Tongue (tissue), 2 donors: ENCODE measurements at regions not wholly inside any gene's neighbourhood (a gene's known extent, or its start where the extent isn't known, plus 50 kb on each side); places are given as distances from the start of the nearest gene placed in this dataset. TPM values are rescaled to one million over a fixed set of nuclear protein-coding genes. Genes with fewer than 3 reads are reported as not detected.

Experiments
- DNase-seq: peaks from one replicate; pipeline ENCODE4 v3.0.0-alpha.2; 2015
- small RNA-seq: library from RNA; depleted of rRNA; stranded (forward); fragments of <200 nt; gene quantifications from one replicate; pipeline ENCODE3, GENCODE V24; 2014; ENCODE audit warnings: low replicate concordance

DNA sequence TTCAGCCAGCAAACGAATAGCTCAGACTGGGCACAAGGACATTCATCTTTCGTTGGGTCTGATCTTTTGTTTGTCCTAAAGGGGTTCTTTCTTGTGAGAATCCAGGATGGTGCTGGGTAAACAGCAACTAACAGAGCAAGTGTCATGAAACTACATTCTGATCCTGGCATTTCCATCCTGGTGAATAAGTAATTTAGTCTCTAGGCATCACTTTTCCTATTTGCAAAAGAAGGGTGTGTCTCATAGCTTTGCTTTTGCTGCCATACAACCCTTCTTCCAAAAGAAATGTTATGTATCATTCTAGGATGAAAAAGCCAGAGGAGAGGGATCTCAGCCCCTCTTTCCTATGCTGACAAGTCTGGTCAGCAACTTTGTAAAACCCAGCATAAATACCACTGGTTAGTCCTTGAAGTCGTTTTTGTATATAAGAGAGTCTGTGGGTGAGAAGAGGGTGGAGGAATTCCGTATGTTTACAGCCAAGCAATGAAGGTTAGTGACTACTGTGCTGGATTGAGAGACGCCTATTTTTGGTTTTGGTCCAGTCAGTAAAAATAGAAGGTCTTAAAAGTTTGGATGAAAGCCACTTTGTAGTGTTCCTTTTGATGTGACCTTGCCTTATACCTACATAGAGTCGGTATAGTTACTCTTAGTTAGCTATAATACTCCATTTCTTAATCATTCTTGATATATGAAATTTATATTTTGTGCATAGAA, 88.4 kb upstream of the SLC25A13 start:
- DNase-seq = no peak

DNA sequence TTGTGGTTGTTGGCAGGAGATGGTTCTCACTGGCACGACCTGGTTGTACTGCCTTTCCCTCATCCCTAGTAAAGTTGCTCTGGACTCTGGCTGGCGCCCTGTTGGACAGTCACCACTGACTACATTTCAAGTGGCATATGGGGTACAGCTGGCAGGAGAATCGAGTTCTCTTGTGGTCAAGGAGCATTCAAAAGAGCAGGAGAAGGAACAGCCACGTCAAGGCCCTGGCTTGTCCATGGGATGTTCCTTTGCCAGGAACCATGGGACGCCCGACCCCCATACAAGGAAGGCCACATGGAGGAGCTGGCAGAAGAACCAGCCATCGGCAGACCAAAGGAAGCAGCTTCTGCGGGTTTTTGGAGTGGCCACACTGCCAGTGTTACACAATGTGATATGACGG, 87.0 kb upstream of the SLC25A13 start:
- DNase-seq = no peak

DNA sequence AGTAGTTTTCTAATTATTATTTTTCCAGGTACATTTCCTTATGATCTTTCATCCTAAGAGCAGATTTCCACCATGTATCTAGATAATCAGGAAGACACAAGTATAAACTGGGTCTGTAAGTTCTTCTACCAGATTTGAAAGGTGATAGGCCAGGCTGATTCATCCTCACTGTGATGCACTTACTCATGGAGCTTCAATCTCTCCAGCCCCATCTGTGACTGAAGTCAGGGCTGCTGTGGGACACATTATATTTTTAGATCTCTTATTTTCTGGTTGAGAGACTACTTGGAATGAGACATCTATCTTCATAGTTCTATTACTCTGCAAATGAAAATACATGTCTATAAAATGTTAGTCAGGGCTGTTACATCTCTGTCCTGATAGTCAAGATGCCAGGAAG, 85.5 kb upstream of the SLC25A13 start:
- no peak for DNase-seq

DNA sequence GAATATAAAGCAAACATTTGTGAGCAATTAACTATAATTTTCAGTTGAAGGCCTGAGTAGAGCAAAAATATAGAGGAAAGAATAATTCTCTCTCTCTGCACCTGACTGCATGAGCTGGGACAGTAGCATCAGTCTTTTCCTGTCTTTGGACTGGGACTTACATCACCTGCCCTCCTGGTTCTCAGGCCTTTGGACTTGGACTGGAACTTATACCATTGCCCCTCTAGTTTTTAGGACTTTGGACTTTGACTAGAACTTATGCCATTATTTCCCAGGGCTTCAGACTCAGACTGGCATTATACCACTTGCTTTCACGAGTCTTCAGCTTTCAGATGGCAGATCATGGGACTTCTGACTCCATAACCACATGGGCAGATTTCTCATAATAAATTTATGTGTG, 81.0 kb upstream of the SLC25A13 start:
- DNase-seq = no peak

DNA sequence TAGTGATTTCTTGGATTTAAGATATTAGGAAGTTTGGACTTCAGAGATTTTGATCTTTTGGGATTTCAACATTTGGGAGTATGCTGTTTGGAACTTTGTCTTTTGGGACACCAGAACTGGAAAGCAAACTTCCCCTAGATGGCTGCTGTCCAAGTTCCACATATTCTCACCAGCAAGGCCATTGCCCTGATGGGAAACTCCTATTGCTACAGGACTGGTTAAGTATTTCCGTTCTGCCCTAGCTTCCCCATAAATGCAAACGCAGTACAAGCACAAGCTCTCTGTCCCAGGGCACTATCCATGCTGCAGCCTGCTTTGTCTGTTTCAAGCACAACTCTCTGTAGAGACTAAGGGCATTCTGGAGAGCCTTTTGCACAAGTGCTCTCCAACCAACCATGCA, 79.3 kb upstream of the SLC25A13 start:
- no peak for DNase-seq

DNA sequence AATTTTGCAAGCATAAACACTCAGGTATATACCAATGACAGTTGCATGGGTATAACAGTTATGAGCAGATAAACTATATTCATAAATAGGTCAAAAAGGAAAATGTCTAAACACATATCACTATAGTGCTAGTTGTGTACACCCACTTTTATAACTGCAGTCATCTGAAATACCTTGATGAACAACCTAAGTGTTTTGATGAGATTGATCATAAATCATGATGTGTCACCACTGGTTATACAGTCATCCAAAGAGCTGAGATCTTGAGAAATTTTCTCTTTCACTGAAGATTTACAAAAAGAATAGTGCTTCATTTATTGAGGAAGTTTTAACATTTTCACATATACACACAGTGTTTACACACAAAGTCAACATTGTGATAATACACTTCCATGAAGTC, 78.6 kb upstream of the SLC25A13 start:
- DNase-seq = no peak

DNA sequence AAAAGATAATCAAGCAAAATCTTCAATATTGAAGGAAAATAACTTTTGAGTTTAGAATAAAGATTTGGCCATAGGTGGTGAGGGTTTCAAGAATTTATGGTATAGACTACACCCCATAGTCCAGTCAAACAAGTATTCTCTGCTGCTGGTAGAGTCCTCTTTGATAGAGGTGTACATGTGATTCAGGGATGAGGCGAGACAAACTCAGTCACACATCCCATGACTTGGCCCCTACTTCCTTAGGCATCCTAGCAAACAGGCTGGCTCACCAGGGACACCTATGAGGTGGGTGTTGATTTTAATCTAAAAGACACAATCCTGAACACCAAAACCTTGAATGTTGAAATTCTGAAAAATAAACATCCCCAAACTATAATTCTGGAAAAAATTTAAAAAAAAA, 78.1 kb upstream of the SLC25A13 start:
- no peak for DNase-seq

DNA sequence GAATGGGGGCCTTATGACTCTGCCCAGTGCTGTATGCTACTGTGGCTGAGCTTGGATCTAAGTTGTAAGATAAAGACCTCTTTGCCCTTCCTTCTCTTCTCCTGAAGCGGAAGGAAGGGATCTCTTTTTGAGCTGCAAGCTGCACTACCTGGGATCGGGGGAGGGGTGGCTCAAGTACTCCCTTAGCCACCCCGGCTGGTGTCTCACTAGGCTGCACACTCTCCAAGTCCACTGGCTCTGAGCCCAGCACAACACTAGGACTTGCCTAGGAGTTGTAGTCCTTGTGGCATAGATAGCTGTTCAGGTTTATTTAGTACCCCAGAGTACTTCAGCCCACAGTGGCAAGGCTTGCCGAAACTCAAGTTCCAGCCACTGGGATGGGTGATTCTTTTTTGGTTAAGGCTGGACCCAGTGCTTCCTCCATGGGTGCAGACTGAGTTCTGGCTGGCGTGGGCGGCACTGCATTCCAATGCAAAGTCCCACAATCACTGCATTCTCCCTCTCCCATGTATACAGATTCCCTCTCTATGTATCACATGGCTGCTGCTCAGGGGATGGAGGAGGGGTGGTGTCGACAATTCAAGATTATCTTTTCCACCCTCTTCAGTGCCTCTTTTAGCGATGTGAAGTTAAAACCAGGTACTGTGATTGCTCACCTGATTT, 76.2 kb upstream of the SLC25A13 start:
- no peak for DNase-seq

DNA sequence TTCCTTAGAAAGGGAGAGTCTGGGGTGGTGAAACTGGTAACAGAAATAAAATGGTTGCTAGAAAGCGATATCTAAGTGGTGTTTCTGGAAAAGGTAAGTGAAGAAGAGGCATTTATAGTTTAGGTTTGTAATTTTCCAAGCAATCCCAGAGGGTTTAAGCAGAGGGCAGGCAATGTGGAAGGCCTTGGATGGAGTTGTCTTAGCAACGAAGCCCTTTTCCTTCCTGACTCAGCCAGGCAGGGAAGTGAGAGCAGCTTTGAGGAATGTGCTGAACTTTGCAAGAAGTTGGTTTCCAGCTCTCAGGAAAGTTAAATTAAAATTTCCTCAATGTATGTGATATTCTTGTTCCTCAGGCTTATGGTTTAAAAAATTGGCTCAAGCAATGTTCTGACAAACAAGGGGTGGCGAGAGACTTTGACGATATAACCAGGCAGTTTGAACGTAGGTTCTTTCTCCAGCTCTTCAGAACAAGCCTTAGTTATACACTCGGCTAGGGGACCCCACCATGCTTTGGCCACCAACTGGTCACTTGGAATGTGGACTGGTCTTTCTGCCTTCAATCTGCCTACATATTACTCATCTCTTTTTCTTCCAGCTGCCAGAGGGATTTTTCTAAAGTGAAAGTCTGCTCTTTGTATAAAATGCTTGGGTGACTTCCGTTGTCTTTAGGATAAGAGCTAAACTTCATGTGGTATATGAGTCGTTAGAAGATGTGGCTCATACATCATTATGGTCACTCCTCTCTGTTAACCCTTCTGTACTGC, 66.9 kb upstream of the SLC25A13 start:
- DNase-seq = peak; percentile 35

DNA sequence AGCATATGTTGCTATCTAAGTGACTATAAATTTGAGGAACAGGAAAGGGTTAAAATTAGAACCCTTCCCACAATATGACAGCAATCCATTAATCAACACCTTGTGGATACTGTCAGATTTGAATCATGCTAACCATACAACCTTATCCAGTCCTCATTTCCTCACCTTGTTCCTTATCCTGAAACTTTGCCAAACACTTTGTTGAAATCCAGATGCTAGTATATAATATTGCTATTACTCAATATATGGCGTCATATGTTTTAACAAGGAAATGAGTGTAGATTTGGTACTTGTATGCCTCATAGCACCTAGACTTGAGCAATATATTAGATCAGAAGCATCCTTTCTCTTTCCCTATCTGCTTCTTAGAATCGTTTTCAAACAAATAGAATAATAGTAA, 66.3 kb upstream of the SLC25A13 start:
- DNase-seq = peak; percentile 13

DNA sequence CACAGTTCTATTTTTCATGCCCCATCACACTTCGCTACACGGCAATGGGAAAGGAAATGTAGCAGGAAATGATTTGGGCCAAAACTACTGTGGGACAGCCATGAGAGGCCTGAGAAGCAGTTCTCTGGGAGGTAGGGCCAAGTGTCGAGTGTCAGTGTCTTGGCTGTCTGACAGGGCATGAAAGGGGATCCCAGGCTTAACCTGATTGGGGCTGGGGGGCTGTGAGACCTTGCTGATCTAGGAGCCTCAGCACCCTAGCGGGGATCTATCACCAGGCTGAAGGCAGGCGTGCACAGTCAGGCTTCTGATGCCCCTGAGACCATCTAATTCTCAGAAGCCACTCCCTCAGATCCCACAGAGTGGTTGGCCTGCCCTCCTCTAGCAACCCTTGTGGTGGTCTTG, 58.2 kb upstream of the SLC25A13 start:
- DNase-seq = no peak

DNA sequence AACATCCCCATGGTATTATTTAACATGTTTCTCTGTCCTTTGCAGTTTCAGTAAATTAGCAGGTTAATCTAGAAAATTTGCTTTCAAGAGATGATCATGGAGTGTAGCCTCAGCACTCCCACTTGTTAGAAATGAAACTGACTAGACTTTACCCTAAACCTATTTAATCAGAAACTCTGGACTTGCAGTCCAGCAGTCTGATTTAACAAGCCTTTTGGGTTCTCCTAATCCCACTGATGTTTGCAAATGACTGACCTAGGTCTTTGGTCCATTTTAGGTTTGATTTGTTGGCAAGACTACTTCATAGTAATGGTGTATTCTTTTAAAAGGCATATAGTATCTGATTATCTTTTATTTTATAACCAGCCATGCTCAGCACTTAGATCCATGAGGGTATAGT, 55.5 kb upstream of the SLC25A13 start:
- no peak for DNase-seq

Small RNAs in the stretch of these regions (small RNA-seq; reads per million reads assigned to genes)
- gene RNU7-188P = not detected
